CD4-positive, alpha-beta T cell treated with Interleukin-12 subunit alpha and Interleukin-12 subunit beta, for 1 hour (primary cell): ENCODE measurements at regions not wholly inside any gene's neighbourhood (a gene's known extent, or its start where the extent isn't known, plus 50 kb on each side); places are given as distances from the start of the nearest gene placed in this dataset.
"Not testable (repeated sequence)": the region's sequence is repeated elsewhere in the genome, so short reads cannot be mapped to it uniquely, and the experiment has no call there.

Source experiments
- DNase-seq: peaks from one replicate; pipeline ENCODE4 v3.0.0-alpha.2; 2020

DNA sequence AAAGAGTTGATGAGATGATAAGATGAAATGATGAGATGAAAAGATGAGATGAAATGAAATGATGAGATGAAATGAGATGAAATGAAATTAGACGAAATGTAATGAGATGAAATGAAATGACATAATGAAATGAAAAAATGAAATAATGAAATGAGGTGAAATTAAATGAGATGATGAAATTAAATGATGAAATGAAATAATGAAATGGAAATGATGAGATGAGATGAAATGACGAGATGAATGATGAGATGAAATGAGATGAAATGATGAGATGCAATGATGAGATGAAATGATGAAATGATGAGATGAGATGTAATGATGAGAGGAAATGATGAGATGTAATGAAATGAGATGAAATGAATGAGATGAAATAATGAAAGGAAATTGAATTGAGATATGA, 339.3 kb upstream of the PLGLB1 start:
- DNase-seq: not testable (repeated sequence)

- not testable (repeated sequence) for DNase-seq
Measured at GRCh38 chr2:87361805-87362204, 340.2 kb upstream of the PLGLB1 start.

DNA sequence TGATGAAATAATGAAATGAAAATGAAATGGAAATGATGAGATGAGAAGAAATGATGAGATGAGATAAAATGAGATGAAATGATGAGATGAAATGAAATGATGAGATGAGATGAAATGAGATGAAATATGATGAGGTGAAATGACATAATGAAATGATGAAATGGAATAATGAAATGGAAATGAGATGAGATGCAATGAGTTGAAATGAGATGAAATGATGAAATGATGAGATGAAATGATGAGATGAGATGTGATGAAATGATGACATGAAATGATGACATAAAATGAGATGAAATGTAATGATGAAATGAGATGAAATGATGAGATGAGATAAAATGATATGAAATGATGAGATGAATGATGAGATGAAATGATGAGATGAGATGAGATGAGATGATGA, 342.7 kb upstream of the PLGLB1 start:
- DNase-seq: not testable (repeated sequence)

DNA sequence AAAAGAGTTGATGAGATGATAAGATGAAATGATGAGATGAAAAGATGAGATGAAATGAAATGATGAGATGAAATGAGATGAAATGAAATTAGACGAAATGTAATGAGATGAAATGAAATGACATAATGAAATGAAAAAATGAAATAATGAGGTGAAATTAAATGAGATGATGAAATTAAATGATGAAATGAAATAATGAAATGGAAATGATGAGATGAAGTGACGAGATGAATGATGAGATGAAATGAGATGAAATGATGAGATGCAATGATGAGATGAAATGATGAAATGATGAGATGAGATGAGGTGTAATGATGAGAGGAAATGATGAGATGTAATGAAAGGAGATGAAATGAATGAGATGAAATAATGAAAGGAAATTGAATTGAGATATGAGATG, 343.4 kb upstream of the PLGLB1 start:
- DNase-seq: not testable (repeated sequence)

- DNase-seq: not testable (repeated sequence)
Measured at GRCh38 chr2:87386063-87386560, 361.8 kb upstream of the PLGLB2 start.

- DNase-seq: not testable (repeated sequence)
Measured at GRCh38 chr2:87395784-87396183, 352.1 kb upstream of the PLGLB2 start.

DNA sequence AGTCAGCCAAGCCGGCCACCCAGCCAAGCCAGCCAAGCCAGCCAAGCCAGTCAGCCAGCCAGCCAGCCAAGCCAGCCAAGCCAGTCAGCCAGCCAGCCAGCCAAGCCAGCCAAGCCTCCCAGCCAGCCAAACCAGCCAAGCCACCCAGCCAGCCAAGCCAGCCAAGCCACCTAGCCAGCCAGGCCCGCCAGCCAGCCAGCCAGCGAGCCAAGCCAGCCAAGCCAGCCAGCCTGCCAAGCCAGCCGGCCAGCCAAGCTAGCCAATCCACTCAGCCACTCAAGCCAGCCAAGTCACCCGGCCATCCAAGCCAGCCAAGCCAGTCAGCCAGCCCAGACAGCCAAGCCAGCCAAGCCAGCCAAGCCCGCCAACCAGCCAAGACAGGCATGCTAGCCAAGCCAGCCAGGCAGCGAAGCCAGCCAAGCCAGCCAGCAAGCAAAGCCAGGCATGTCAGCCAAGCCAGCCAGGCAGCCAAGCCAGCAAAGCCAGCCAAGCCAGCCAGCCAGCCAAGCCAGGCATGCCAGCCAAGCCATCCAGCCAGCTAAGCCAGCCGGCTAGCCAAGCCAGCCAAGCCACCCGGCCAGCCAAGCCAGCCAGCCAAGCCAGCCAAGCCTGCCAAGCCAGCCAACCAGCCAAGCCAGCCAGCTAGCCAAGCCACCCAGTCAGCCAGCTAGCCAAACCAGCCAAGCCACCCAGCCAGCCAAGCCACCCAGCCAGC, 351.2 kb upstream of the PLGLB2 start:
- not testable (repeated sequence) for DNase-seq

- not testable (repeated sequence) for DNase-seq
Measured at GRCh38 chr2:87397276-87398065, 350.4 kb upstream of the PLGLB2 start.

GRCh38 chr2:87398567-87399305, 349.2 kb upstream of the PLGLB2 start:
- not testable (repeated sequence) for DNase-seq

GRCh38 chr2:87401726-87402345, 346.1 kb upstream of the PLGLB2 start:
- no peak for DNase-seq

DNA sequence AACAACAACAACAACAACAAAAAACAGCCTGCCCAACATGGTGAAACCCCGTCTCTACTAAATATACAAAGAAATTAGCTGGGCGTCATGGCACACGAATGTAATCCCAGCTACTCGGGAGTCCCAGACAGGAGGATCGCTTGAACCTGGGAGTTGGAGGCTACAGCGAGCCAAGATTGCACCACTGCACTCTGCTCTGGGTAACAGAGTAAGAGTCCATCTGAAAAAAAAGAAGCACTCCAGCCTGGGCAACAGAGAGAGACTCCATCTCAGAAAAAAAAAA, 344.1 kb upstream of the PLGLB2 start:
- no peak for DNase-seq

- DNase-seq: not testable (repeated sequence)
Measured at GRCh38 chr2:87404411-87405255, 343.3 kb upstream of the PLGLB2 start.

DNA sequence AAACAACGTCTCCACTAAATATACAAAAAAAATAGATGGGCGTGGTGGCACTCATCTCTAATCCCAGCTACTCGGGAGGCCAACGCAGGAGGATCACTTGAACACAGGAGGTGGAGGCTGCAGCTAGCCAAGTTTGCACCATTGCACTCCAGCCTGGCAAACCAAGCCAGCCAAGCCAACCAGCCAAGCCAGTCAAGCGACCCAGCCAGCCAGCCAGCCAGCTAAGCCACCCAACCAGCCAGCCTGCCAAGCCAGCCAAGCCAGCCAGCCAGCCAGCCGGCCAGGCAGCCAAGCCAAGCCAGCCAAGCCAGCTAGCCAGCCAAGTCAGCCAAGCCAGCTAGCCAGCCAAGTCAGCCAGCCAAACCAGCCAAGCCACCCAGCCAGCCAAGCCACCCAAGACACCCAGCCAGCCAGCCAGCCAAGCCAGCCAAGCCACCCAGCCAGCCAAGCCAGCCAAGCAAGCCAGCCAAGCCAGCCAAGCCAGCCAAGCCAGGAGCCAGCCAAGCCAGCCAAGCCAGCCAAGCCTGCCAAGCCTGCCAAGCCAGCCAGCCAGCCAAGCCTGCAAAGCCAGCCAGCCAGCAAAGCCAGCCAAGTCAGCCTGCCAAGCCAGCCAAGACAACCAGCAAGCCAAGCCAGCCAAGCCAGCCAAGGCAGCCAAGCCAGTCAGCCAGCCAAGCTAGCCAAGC, 342.2 kb upstream of the PLGLB2 start:
- not testable (repeated sequence) for DNase-seq

- not testable (repeated sequence) for DNase-seq
Measured at GRCh38 chr2:87406406-87407175, 341.3 kb upstream of the PLGLB2 start.

DNA sequence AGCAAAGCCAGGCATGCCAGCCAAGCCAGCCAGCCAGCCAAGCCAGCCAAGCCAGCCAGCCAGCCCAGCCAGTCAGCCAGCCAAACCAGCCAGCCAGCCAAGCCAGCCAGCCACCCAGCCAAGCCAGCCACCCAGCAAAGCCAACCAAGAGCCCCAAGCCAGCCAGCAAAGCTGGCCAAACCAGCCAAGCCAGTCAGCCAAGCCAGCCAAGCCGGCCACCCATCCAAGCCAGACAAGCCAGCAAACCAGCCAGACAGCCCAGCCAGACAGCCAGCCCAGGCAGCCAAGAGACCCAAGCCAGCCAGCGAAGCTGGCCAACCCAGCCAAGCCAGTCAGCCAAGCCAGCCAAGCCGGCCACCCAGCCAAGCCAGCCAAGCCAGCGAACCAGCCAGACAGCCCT, 338.3 kb upstream of the PLGLB2 start:
- DNase-seq: not testable (repeated sequence)

- not testable (repeated sequence) for DNase-seq
Measured at GRCh38 chr2:87410371-87410770, 337.5 kb upstream of the PLGLB2 start.

GRCh38 chr2:87412036-87412820, 335.7 kb upstream of the PLGLB2 start:
- DNase-seq: not testable (repeated sequence)

- not testable (repeated sequence) for DNase-seq
Measured at GRCh38 chr2:87414331-87414730, 333.6 kb upstream of the PLGLB2 start.

- DNase-seq: not testable (repeated sequence)
Measured at GRCh38 chr2:87414795-87415570, 332.9 kb upstream of the PLGLB2 start.
